IMR-90 (cell line): ENCODE measurements at regions not wholly inside any gene's neighbourhood (a gene's known extent, or its start where the extent isn't known, plus 50 kb on each side); places are given as distances from the start of the nearest gene placed in this dataset.

Source experiments
- BHLHE40 ChIP-seq: fragments of 150-350 bp; IDR thresholded peaks from 2 replicates; pipeline ENCODE4 v1.6.1; 2016; ENCODE audit warnings: mild to moderate bottlenecking, low read depth, low read length
- CEBPB ChIP-seq: IDR thresholded peaks from 2 replicates; pipeline ENCODE4 v1.6.1; 2012; ENCODE audit warnings: low read depth, low read length, improper control_type of control experiment
- CHD1 ChIP-seq: IDR thresholded peaks from 2 replicates; pipeline ENCODE4 v1.6.1; 2012; ENCODE audit warnings: low read depth, low read length, improper control_type of control experiment
- MAFK ChIP-seq: IDR thresholded peaks from 2 replicates; pipeline ENCODE4 v1.6.1; 2012; ENCODE audit warnings: low read depth, low read length, improper control_type of control experiment
- MAZ ChIP-seq: IDR thresholded peaks from 2 replicates; pipeline ENCODE4 v1.6.1; 2012; ENCODE audit warnings: low read depth, mild to moderate bottlenecking, low read length, improper control_type of control experiment, moderate library complexity, borderline replicate concordance
- RAD21 ChIP-seq: IDR thresholded peaks from 2 replicates; pipeline ENCODE4 v1.6.1; 2012; ENCODE audit warnings: low read length, improper control_type of control experiment
- RCOR1 ChIP-seq: IDR thresholded peaks from 2 replicates; pipeline ENCODE4 v1.6.1; 2012; ENCODE audit warnings: mild to moderate bottlenecking, low read length, improper control_type of control experiment; ENCODE audit not compliant: insufficient replicate concordance
- RFX5 ChIP-seq: IDR thresholded peaks from 2 replicates; pipeline ENCODE4 v1.8.0; 2012; ENCODE audit warnings: low read depth, mild to moderate bottlenecking, low read length, moderate library complexity
- SMC3 ChIP-seq: fragments of 150-350 bp; IDR thresholded peaks from 2 replicates; pipeline ENCODE4 v1.6.1; 2016; ENCODE audit warnings: low read depth, mild to moderate bottlenecking, antibody characterized with exemption, low read length, moderate library complexity
- TF ChIP-seq, protein P1 (sequence below): conservative IDR thresholded peaks from 2 replicates; pipeline ENCODE4 v1.5.1; 2012; ENCODE audit warnings: mild to moderate bottlenecking, low read depth, low read length, improper control_type of control experiment

DNA sequence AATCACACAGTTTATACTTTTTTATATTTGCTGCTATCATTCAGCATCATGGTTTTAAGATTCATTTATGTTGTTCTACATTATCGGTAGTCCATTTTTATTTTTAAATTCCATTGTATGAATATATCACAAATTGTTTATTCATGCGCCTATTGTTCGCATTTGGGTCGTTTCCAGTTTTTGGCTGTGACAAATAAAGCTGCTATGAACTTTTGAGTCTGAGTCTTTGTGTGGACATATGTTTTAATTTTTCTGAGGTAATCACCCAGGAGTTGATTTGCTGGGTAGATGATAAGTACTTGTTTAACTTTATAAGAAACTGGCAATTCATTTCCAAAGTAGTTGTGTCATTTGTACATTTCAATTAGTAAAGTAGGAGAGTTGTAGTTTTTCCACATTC lies 74.2 kb upstream of the CSNK1A1L start:
- TF ChIP-seq, protein P1, sequence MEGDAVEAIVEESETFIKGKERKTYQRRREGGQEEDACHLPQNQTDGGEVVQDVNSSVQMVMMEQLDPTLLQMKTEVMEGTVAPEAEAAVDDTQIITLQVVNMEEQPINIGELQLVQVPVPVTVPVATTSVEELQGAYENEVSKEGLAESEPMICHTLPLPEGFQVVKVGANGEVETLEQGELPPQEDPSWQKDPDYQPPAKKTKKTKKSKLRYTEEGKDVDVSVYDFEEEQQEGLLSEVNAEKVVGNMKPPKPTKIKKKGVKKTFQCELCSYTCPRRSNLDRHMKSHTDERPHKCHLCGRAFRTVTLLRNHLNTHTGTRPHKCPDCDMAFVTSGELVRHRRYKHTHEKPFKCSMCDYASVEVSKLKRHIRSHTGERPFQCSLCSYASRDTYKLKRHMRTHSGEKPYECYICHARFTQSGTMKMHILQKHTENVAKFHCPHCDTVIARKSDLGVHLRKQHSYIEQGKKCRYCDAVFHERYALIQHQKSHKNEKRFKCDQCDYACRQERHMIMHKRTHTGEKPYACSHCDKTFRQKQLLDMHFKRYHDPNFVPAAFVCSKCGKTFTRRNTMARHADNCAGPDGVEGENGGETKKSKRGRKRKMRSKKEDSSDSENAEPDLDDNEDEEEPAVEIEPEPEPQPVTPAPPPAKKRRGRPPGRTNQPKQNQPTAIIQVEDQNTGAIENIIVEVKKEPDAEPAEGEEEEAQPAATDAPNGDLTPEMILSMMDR = no peak
- TF ChIP-seq CHD1 (no peak), CEBPB (no peak), RFX5 (no peak), BHLHE40 (no peak), SMC3 (no peak), MAFK (no peak), RAD21 (no peak), MAZ (no peak), RCOR1 (no peak)
